Testis (tissue), 2 donors: ENCODE measurements at regions not wholly inside any gene's neighbourhood (a gene's known extent, or its start where the extent isn't known, plus 50 kb on each side); places are given as distances from the start of the nearest gene placed in this dataset.
A peak's percentile ranks its signal among the peaks of the same experiment; 100 is the strongest.
"Not testable (repeated sequence)": the region's sequence is repeated elsewhere in the genome, so short reads cannot be mapped to it uniquely, and the experiment has no call there.

Experiments used
- DNase-seq: peaks from one replicate; pipeline ENCODE4 v3.0.0-alpha.2; 2019
- H3K27ac ChIP-seq, 2 donors: fragments of 200-600 bp; sonication (generic); one replicate each; pipeline ENCODE4 v1.5.1; 2019
- H3K27me3 ChIP-seq: fragments of 200-600 bp; sonication (generic); one replicate; pipeline ENCODE4 v1.5.1; 2019
- H3K36me3 ChIP-seq: fragments of 200-600 bp; sonication (generic); one replicate; pipeline ENCODE4 v1.5.1; 2017; ENCODE audit warnings: low read depth; ENCODE audit errors: missing control alignments
- H3K4me1 ChIP-seq: fragments of 200-600 bp; sonication (generic); one replicate; pipeline ENCODE4 v1.5.1; 2019
- H3K4me3 ChIP-seq, 2 donors: fragments of 200-600 bp; sonication (generic); one replicate each; pipeline ENCODE4 v1.5.1; 2017 to 2019
- H3K9me3 ChIP-seq: fragments of 200-600 bp; sonication (generic); one replicate; pipeline ENCODE4 v1.5.1; 2017
- WGBS, 2 donors: methylation state at CpG; one replicate each; pipeline ENCODE4 v1.1.5; 2018; 5-methylcytosine and 5-hydroxymethylcytosine counted together
- intact Hi-C: fragments of 100-400 bp; cut with DNase I; formaldehyde crosslinking; loops from one replicate; pipeline ENCODE4 v1.15.1; 2023; ENCODE audit warnings: low total_unique reads
- small RNA-seq, 2 donors: library from RNA; depleted of rRNA; stranded (forward); fragments of <200 nt; gene quantifications; one replicate each; pipeline ENCODE3, GENCODE V24; 2016

DNA sequence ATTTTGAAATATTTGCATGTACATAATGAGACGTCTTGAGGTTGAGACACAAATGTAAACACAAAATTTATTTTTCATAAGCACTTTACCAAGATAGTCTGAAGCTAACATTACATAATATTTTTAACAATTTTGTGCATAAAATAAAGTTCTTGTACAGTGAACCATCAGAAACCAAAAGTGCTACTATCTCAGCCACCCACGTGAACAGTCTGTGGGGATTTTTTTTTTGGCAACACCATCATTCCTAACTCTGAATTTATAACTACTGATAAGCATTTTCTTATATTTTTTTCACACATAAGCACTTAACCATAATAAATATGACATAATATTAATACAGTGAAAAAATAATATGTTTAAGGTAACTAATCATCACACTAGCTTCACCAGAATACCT lies 62.9 kb upstream of the RUBCNL start:
- 63 to 65% methylated on average over 2 of the region's 2 CpGs for WGBS, 2 donors
- H3K27me3 ChIP-seq, H3K36me3 ChIP-seq, DNase-seq, H3K4me1 ChIP-seq, H3K27ac ChIP-seq, H3K4me3 ChIP-seq, H3K9me3 ChIP-seq, intact Hi-C loops: not testable (repeated sequence)

DNA sequence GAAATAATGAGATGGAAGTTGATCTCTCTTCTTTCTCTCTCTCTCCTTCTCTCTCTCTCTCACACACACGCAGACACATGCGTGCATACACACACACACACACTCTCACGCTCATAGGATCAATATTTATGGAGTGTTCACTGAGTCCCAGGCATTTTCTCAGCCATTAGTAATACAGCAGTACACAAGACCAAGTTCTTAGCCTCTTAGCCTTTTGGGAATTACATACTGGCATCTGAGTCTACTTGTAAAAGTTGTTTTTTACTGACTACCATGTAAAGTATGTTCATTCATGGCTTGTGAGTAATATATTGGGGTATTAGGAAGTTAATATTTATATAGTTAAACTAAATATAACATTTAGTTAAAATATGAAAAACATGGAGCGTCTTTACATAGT lies 61.1 kb upstream of the RUBCNL start:
- H3K9me3 ChIP-seq, H3K4me3 ChIP-seq, DNase-seq, intact Hi-C loops, H3K27me3 ChIP-seq, H3K27ac ChIP-seq, H3K4me1 ChIP-seq, H3K36me3 ChIP-seq: not testable (repeated sequence)
- 73 to 86% methylated on average over 3 to 4 of the region's 4 CpGs for WGBS, 2 donors

DNA sequence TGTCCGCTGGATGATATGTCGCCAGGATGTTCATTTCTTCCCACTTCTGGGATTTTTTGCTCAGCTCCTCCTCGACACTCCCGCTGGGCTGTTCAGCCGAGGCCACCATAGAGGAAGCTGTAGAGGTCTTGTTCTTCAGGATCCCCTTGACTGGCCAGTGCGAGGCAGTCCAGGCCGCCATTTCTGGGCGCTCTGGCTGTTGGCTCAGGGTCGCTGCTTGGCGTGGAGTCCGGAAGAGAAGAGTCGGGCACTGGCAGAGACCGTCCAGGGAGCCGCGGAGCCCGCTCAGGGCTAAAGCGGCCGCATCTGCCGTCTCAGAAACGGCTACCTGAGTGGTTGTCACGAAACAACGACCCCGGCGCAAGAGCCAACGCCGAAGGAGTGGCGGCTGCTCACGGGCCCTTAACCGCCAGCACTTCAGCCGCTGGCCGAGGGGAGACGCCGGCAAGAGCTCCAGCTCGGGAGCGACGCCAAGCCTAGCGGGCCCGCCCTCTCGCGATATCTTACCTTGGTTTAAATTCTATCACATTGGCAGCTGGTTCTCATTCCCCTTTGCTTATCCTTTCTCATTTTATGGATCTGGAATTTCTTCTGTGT lies 50.9 kb upstream of the RUBCNL start:
- Histone ChIP-seq H3K4me3 (peak overlapping the region; percentile 41 to 54), H3K27ac (peak overlapping the region; percentile 32 to 74)
- intact Hi-C loops, H3K4me1 ChIP-seq, H3K9me3 ChIP-seq, H3K36me3 ChIP-seq, H3K27me3 ChIP-seq: not testable (repeated sequence)
- 47 to 70% methylated on average over 28 to 40 of the region's 40 CpGs for WGBS, 2 donors
- peak; percentile 52 for DNase-seq

Small RNAs in the stretch of these regions (small RNA-seq; reads per million reads assigned to genes)
- gene COX17P1, result 0 reads per million in 2 donors
